HEK293 (cell line): ENCODE measurements at regions not wholly inside any gene's neighbourhood (a gene's known extent, or its start where the extent isn't known, plus 50 kb on each side); places are given as distances from the start of the nearest gene placed in this dataset.

Source experiments
- CTCF ChIA-PET: fragments of 350-600 bp; formaldehyde crosslinking; extraction: SDS; loops from one replicate; lab custom pipeline; 2021; ENCODE audit warnings: antibody characterized with exemption; lab: Yijun Ruan, JAX
- POLR2A ChIA-PET: fragments of 300-600 bp; formaldehyde crosslinking; extraction: SDS; loops from one replicate; lab custom pipeline; 2020; ENCODE audit warnings: antibody characterized with exemption, inconsistent platforms; lab: Yijun Ruan, JAX
- H3K27ac ChIP-seq: fragments of 200-500 bp; sonication (Bioruptor generic); 2 replicates; pipeline ENCODE4 v1.5.1; 2014; ENCODE audit warnings: low read depth, low read length, control low read depth, inconsistent platforms; ENCODE audit errors: extremely low read depth
- H3K36me3 ChIP-seq, 2 experiments: fragments of 200-500 bp in 1 of 2; sonication (Bioruptor generic) in 1 of 2; 1 replicate in 1 of 2; 2 replicates in 1 of 2; pipeline ENCODE4 v1.5.1; 2014 to 2017; ENCODE audit warnings: inconsistent platforms in 2 of 2, low read length in 2 of 2; ENCODE audit not compliant: control insufficient read depth in 2 of 2, insufficient read depth in 1 of 2
- H3K4me1 ChIP-seq: fragments of 200-500 bp; sonication (Bioruptor generic); 2 replicates; pipeline ENCODE4 v1.5.1; 2014; ENCODE audit warnings: mild to moderate bottlenecking, low read length, inconsistent platforms; ENCODE audit not compliant: control insufficient read depth, insufficient read depth
- H3K4me3 ChIP-seq: 2 replicates; pipeline ENCODE4 v1.5.1; 2011; ENCODE audit warnings: low read depth, mild to moderate bottlenecking, control low read depth, low read length, moderate library complexity
- H3K9me3 ChIP-seq: fragments of 200-500 bp; sonication (Bioruptor generic); 2 replicates; pipeline ENCODE4 v1.5.1; 2014; ENCODE audit warnings: low read depth, low read length, inconsistent platforms; ENCODE audit not compliant: control insufficient read depth, insufficient read depth
- SALL2 ChIP-seq: fragments of 450-650 bp; formaldehyde crosslinking; IDR thresholded peaks from 2 replicates; pipeline ENCODE4 v1.5.0; 2017; ENCODE audit warnings: missing biosample characterization, mild to moderate bottlenecking, missing genetic modification characterization, borderline replicate concordance
- SCRT1 ChIP-seq: fragments of 450-650 bp; formaldehyde crosslinking; IDR thresholded peaks from 2 replicates; pipeline ENCODE4 v1.5.1; 2016; ENCODE audit warnings: missing biosample characterization, missing genetic modification characterization, borderline replicate concordance
- YY1 ChIP-seq: fragments of 450-650 bp; formaldehyde crosslinking; IDR thresholded peaks from 2 replicates; pipeline ENCODE4 v1.5.1; 2018; ENCODE audit warnings: missing biosample characterization, missing genetic modification characterization
- ZBTB20 ChIP-seq: fragments of 450-650 bp; formaldehyde crosslinking; IDR thresholded peaks from 2 replicates; pipeline ENCODE4 v1.5.1; 2016; ENCODE audit warnings: missing biosample characterization, missing genetic modification characterization
- ZBTB7A ChIP-seq: fragments of 450-650 bp; formaldehyde crosslinking; IDR thresholded peaks from 2 replicates; pipeline ENCODE4 v1.5.1; 2016; ENCODE audit warnings: low read depth, missing biosample characterization, missing genetic modification characterization
- ZBTB8A ChIP-seq: fragments of 450-650 bp; formaldehyde crosslinking; IDR thresholded peaks from 2 replicates; pipeline ENCODE4 v1.5.1; 2016; ENCODE audit warnings: missing biosample characterization, missing genetic modification characterization
- ZFHX2 ChIP-seq: fragments of 450-650 bp; formaldehyde crosslinking; conservative IDR thresholded peaks from 2 replicates; pipeline ENCODE4 v1.5.1; 2016; ENCODE audit warnings: missing biosample characterization, missing genetic modification characterization
- ZNF133 ChIP-seq: fragments of 450-650 bp; formaldehyde crosslinking; IDR thresholded peaks from 2 replicates; pipeline ENCODE4 v1.5.1; 2016; ENCODE audit warnings: missing biosample characterization, missing genetic modification characterization
- ZNF221 ChIP-seq: fragments of 450-650 bp; formaldehyde crosslinking; IDR thresholded peaks from 2 replicates; pipeline ENCODE4 v1.5.1; 2017; ENCODE audit warnings: missing biosample characterization, missing genetic modification characterization, borderline replicate concordance
- ZNF350 ChIP-seq: fragments of 450-650 bp; formaldehyde crosslinking; IDR thresholded peaks from 2 replicates; pipeline ENCODE4 v1.5.0; 2017; ENCODE audit warnings: missing biosample characterization, mild to moderate bottlenecking, missing genetic modification characterization
- ZNF416 ChIP-seq: fragments of 450-650 bp; formaldehyde crosslinking; IDR thresholded peaks from 2 replicates; pipeline ENCODE4 v1.5.1; 2016; ENCODE audit warnings: missing biosample characterization, missing genetic modification characterization
- ZNF544 ChIP-seq: fragments of 450-650 bp; formaldehyde crosslinking; IDR thresholded peaks from 2 replicates; pipeline ENCODE4 v1.5.0; 2017; ENCODE audit warnings: missing biosample characterization, missing genetic modification characterization
- ZNF664 ChIP-seq: fragments of 450-650 bp; formaldehyde crosslinking; IDR thresholded peaks from 2 replicates; pipeline ENCODE4 v1.5.1; 2016; ENCODE audit warnings: missing biosample characterization, missing genetic modification characterization
- ZNF777 ChIP-seq: fragments of 450-650 bp; formaldehyde crosslinking; IDR thresholded peaks from 2 replicates; pipeline ENCODE4 v1.5.1; 2017; ENCODE audit warnings: missing biosample characterization, missing genetic modification characterization, borderline replicate concordance
- ZNF830 ChIP-seq: fragments of 450-650 bp; IDR thresholded peaks from 2 replicates; pipeline ENCODE4 v1.5.0; 2018; ENCODE audit warnings: missing biosample characterization, missing genetic modification characterization, low read depth, mild to moderate bottlenecking, moderate library complexity
- ZSCAN23 ChIP-seq: fragments of 450-650 bp; formaldehyde crosslinking; IDR thresholded peaks from 2 replicates; pipeline ENCODE4 v1.5.1; 2016; ENCODE audit warnings: missing biosample characterization, missing genetic modification characterization
- TF ChIP-seq, protein P1 (sequence below): fragments of 450-650 bp; formaldehyde crosslinking; IDR thresholded peaks from 2 replicates; pipeline ENCODE4; 2016; ENCODE audit warnings: missing biosample characterization, missing genetic modification characterization
- TF ChIP-seq, protein P2 (sequence below): fragments of 450-650 bp; formaldehyde crosslinking; IDR thresholded peaks from 2 replicates; pipeline ENCODE4 v1.5.1; 2017; ENCODE audit warnings: missing biosample characterization, missing genetic modification characterization
- TF ChIP-seq, protein P3 (sequence below): fragments of 450-650 bp; formaldehyde crosslinking; IDR thresholded peaks from 2 replicates; pipeline ENCODE4 v1.5.1; 2016; ENCODE audit warnings: missing biosample characterization, missing genetic modification characterization, borderline replicate concordance
- TF ChIP-seq, protein P4 (sequence below): fragments of 450-650 bp; formaldehyde crosslinking; IDR thresholded peaks from 2 replicates; pipeline ENCODE4 v1.5.1; 2016; ENCODE audit warnings: missing biosample characterization, missing genetic modification characterization

DNA sequence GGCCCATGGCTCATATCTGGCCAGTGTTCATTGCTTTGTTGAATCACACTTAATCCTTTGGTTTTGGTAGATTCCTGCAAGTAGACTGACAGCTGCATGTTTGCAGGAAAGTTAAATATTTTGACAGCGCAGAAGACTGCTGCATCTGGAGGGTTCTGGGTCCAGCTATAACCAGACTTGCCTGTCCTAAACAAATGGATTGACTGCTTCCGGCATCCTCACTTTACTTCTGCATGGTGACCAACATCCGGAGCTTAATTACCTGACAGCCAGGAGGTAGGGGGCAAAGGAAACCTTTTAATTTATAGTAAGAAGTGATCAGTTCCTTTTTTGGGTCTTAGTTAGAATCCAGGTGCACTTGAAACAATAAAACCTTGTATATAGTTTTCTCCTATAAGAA, 263.3 kb downstream of the SNX10 start:
- CTCF ChIA-PET: interaction anchor here (0.7 kb wide), 3 partner anchors 9 to 641 kb away, joined by 3 to 4 read pairs (median 4); no protein-coding TSS in a partner anchor
- POLR2A ChIA-PET: no interaction called here
- H3K4me3 ChIP-seq: no peak overlapping the region
- peaks cover 1% of the 10 kb centered on the region for H3K4me1 ChIP-seq
- H3K9me3 ChIP-seq: no peaks in the 10 kb centered on the region
- no peak overlapping the region for H3K27ac ChIP-seq
- TF ChIP-seq ZBTB8A (tag by site-specific recombination) (no peak), ZBTB7A (tag by site-specific recombination) (no peak), ZNF544 (tag by site-specific recombination) (no peak), ZSCAN23 (tag by site-specific recombination) (no peak), ZFHX2 (tag by site-specific recombination) (no peak), ZNF777 (tag by site-specific recombination) (no peak), SCRT1 (tag by site-specific recombination) (no peak), ZNF350 (tag by site-specific recombination) (no peak), ZBTB20 (tag by site-specific recombination) (no peak), ZNF830 (tag by site-specific recombination) (no peak), SALL2 (tag by site-specific recombination) (no peak), ZNF416 (no peak), ZNF221 (tag by site-specific recombination) (no peak), ZNF133 (tag by site-specific recombination) (no peak), ZNF664 (tag by site-specific recombination) (no peak), YY1 (no peak)
- TF ChIP-seq, protein P1, sequence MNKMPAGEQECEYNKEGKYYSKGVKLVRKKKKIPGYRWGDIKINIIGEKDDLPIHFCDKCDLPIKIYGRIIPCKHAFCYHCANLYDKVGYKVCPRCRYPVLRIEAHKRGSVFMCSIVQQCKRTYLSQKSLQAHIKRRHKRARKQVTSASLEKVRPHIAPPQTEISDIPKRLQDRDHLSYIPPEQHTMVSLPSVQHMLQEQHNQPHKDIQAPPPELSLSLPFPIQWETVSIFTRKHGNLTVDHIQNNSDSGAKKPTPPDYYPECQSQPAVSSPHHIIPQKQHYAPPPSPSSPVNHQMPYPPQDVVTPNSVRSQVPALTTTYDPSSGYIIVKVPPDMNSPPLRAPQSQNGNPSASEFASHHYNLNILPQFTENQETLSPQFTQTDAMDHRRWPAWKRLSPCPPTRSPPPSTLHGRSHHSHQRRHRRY: no peak
- TF ChIP-seq, protein P2, sequence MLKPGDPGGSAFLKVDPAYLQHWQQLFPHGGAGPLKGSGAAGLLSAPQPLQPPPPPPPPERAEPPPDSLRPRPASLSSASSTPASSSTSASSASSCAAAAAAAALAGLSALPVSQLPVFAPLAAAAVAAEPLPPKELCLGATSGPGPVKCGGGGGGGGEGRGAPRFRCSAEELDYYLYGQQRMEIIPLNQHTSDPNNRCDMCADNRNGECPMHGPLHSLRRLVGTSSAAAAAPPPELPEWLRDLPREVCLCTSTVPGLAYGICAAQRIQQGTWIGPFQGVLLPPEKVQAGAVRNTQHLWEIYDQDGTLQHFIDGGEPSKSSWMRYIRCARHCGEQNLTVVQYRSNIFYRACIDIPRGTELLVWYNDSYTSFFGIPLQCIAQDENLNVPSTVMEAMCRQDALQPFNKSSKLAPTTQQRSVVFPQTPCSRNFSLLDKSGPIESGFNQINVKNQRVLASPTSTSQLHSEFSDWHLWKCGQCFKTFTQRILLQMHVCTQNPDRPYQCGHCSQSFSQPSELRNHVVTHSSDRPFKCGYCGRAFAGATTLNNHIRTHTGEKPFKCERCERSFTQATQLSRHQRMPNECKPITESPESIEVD: no peak
- TF ChIP-seq, protein P3, sequence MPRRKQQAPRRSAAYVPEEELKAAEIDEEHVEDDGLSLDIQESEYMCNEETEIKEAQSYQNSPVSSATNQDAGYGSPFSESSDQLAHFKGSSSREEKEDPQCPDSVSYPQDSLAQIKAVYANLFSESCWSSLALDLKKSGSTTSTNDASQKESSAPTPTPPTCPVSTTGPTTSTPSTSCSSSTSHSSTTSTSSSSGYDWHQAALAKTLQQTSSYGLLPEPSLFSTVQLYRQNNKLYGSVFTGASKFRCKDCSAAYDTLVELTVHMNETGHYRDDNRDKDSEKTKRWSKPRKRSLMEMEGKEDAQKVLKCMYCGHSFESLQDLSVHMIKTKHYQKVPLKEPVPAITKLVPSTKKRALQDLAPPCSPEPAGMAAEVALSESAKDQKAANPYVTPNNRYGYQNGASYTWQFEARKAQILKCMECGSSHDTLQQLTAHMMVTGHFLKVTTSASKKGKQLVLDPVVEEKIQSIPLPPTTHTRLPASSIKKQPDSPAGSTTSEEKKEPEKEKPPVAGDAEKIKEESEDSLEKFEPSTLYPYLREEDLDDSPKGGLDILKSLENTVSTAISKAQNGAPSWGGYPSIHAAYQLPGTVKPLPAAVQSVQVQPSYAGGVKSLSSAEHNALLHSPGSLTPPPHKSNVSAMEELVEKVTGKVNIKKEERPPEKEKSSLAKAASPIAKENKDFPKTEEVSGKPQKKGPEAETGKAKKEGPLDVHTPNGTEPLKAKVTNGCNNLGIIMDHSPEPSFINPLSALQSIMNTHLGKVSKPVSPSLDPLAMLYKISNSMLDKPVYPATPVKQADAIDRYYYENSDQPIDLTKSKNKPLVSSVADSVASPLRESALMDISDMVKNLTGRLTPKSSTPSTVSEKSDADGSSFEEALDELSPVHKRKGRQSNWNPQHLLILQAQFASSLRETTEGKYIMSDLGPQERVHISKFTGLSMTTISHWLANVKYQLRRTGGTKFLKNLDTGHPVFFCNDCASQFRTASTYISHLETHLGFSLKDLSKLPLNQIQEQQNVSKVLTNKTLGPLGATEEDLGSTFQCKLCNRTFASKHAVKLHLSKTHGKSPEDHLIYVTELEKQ (tag by site-specific recombination): no peak
- TF ChIP-seq, protein P4, sequence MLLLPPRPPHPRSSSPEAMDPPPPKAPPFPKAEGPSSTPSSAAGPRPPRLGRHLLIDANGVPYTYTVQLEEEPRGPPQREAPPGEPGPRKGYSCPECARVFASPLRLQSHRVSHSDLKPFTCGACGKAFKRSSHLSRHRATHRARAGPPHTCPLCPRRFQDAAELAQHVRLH (tag by site-specific recombination): no peak
- H3K36me3 ChIP-seq: no peaks in the 10 kb centered on the region
